Anterior cingulate cortex (tissue), 58 donors: ENCODE measurements at regions not wholly inside any gene's neighbourhood (a gene's known extent, or its start where the extent isn't known, plus 50 kb on each side); places are given as distances from the start of the nearest gene placed in this dataset.

Experiments
- DNase-seq, 58 donors: peaks; one replicate each; lab custom pipeline; 2025; lab: John Stamatoyannopoulos, UW

DNA sequence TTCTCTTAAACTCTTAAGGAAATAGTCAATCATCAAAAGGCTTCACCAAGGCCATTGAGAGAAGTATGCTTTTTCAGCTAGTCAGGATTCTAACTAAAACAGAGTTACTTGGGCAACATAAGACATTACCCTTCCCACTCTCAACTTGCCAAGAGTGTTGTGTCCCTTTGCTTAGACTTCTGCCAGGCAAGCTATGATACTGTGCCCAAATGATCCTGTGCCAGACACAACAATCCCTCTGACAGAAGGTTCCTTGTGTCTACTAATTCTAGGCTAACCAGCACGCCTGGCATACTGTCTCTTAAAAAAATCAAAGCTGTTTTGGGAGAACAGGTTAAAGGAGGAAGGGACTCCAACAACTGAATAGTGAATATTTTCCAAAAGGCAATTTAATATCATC lies 750.6 kb downstream of the CDY1 start:
- peak in 2 of 58 donors; percentile 0 for DNase-seq

DNA sequence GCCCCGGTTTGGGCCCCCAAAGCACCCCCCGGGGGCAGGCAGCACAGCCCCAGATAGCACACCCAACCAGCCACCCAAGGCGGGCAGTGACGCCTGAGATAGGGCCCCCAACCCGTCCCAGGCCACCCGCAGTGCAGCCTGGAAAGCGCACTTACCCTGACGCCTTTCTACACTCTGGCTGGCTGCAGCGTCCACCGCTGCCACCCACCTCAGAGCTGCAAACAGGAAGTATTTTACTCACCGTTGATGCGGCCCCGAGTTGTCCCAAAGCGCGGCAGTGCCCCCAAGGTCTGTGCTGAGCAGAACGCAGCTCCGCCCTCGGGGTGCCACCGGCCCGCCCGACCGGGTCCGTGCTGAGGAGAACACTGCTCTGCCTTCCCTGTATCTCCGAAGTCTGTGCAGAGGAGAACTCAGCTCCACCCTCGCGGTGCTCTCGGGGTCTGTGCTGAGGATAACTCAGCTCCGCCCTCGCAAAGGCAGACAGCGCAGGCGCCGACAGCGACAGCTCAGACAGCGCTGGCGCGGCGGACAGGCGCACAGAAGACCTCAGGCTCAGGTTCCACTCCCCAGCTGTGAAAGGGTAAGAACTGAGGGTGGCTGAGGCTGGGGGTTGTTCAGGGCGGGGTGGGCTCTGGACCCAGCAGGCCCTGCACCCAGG lies 786.9 kb downstream of the CDY1 start:
- DNase-seq, result peak in 2 of 58 donors; percentile 0 to 2

DNA sequence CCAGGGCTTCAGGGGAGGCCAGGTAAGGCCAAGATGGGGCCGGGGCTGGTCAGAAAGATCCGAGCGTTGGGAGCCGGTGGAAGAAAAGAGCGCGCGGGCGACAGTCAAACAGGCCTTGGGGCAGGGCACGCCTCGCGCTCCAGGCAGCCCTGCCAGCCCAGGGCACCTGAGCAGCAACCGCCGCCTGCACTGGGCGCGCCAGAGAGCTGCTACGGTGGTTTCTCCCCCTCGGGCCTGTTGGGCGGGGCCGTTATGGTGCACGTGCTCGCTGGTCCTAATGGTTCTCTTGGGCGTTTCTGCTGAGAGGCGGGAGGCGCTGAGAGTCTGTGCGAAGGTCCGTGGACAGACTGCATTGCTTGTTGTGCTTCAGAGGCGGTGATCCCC lies 787.4 kb downstream of the CDY1 start:
- no peak for DNase-seq
